Heart left ventricle (tissue), 16 donors: ENCODE measurements at regions not wholly inside any gene's neighbourhood (a gene's known extent, or its start where the extent isn't known, plus 50 kb on each side); places are given as distances from the start of the nearest gene placed in this dataset.

Experiments
- ATAC-seq, 4 donors: fragments of 200-7000 bp; cut with Tn5 transposase; one replicate each; pipeline ENCODE4 v1.9.1; 2020 to 2022; ENCODE audit warnings: moderate library complexity in 4 of 4, mild to moderate bottlenecking in 3 of 4, moderate number of reproducible peaks in 1 of 4
- DNase-seq, 5 donors: peaks; one replicate each; pipeline ENCODE4 v3.0.0-alpha.2; 2020
- H3K27ac ChIP-seq, 12 donors: fragments of 200-600 bp; sonication (generic) in 4 of 12; one replicate each; pipeline versions ENCODE4 v1.5.0 to v1.8.0; 2016 to 2022; ENCODE audit warnings: mild to moderate bottlenecking in 2 of 12
- H3K27me3 ChIP-seq, 9 donors: fragments of 200-600 bp; sonication (generic) in 2 of 9; one replicate each; pipeline versions ENCODE4 v1.5.1 to v1.8.0; 2016 to 2022; ENCODE audit warnings: mild to moderate bottlenecking in 3 of 9
- H3K36me3 ChIP-seq, 9 donors: fragments of 200-600 bp; sonication (generic) in 2 of 9; one replicate each; pipeline versions ENCODE4 v1.5.0 to v1.8.0; 2018 to 2022; ENCODE audit warnings: mild to moderate bottlenecking in 2 of 9
- H3K4me1 ChIP-seq, 12 donors: fragments of 200-600 bp; sonication (generic) in 4 of 12; one replicate each; pipeline versions ENCODE4 v1.5.0 to v1.8.0; 2016 to 2022; ENCODE audit warnings: mild to moderate bottlenecking in 3 of 12
- H3K4me3 ChIP-seq, 12 donors: fragments of 200-600 bp; sonication (generic) in 4 of 12; one replicate each; pipeline versions ENCODE4 v1.5.0 to v1.8.0; 2017 to 2022; ENCODE audit warnings: mild to moderate bottlenecking in 9 of 12, moderate library complexity in 4 of 12
- H3K9me3 ChIP-seq, 12 donors: fragments of 200-600 bp; sonication (generic) in 4 of 12; one replicate each; pipeline versions ENCODE4 v1.5.0 to v1.8.0; 2016 to 2022; ENCODE audit warnings: mild to moderate bottlenecking in 1 of 12
- CTCF ChIP-seq, 12 donors: fragments of 200-600 bp; sonication (generic) in 4 of 12; IDR thresholded peaks; one replicate each; pipeline versions ENCODE4 v1.5.0 to v1.8.0; 2018 to 2022; ENCODE audit warnings: antibody characterized with exemption in 12 of 12, mild to moderate bottlenecking in 5 of 12
- POLR2A ChIP-seq, 2 donors: fragments of 450-650 bp; IDR thresholded peaks; one replicate each; pipeline ENCODE4 v1.6.1; 2017; ENCODE audit warnings: antibody characterized with exemption in 2 of 2, mild to moderate bottlenecking in 2 of 2, moderate library complexity in 2 of 2
- WGBS, 4 donors: extraction: QIAGEN DNeasy Blood & Tissue Kit in 2 of 4; methylation state at CpG; one replicate each; pipeline versions ENCODE4 v1.1.5 to v1.1.7; 2013 to 2018; 5-methylcytosine and 5-hydroxymethylcytosine counted together
- intact Hi-C, 10 donors: fragments of 100-400 bp; cut with DNase I; formaldehyde crosslinking; loops; one replicate each; pipeline versions ENCODE4 v1.11.1 to v1.14.2; 2022
- donor health status: ischemic (EF 13 %, LVEDD 7.1; RV severe dilation, severe dysfunction).
- donor health status: healthy with polysubstance abuse.
- donor health status: DM: no; HTN: yes; CAD: no.
- donor health status: DM: no; HTN: no; CAD: no.
- donor health status: ischemic (EF 25% LVEDD 6.9; RV normal size, moderate dysfunction).
- donor health status: ischemic (EF 25% LVEDD 5.7; RV mildly dilated, moderate dysfunction).
- donor health status: healthy.
- donor health status: DM: yes; HTN: yes; CAD: no.
- donor health status: ischemic (EF 35%, LVEDD 5.7; RV mildly dilated, moderate dysfunction).
- donor health status: nonischemic (EF 11% LVEDD 7.7; RV severe dilation, severe dysfunction).
- donor health status: DM: yes; HTN: yes; CAD: no.
- donor health status: PGD.
- donor health status: ischemic (EF 29% LVEDD 5.4; RV normal size, mild dysfunction).
- donor health status: nonischemic (EF 23%, LVEDD 6.1; RV moderate dilation, normal function).

GRCh38 chr16:86343796-86344585 lies 166.3 kb upstream of the FOXF1 start:
- peak in 1 of 4 donors; percentile 25 for ATAC-seq
- Histone ChIP-seq H3K36me3 (no peaks in the 10 kb centered on the region), H3K9me3 (no peaks in the 10 kb centered on the region), H3K27me3 (peaks cover 3 to 70% (median 22%) of the 10 kb centered on the region in 9 donors), H3K27ac (peak overlapping the region in 4 of 12 donors; percentile 27 to 87 (median 34)), H3K4me1 (peaks cover 0 to 18% (median 9%) of the 10 kb centered on the region in 12 donors), H3K4me3 (peak overlapping the region in 6 of 12 donors; percentile 9 to 28 (median 13))
- intact Hi-C loops: loop anchor here in 3 of 10 donors (5.0 to 10.0 kb wide), 3 partner anchors 171 to 272 kb away; partner anchors contain the start of gene FOXF1 (in 1 of the 3)
- 17 to 25% (median 21%) methylated on average over 10 of the region's 10 CpGs for WGBS, 4 donors
- DNase-seq: no peak
- TF ChIP-seq POLR2A (IDR thresholded peaks at IDR 0.05) (no peak), CTCF (IDR thresholded peaks at IDR 0.05) (no peak)

- TF ChIP-seq POLR2A (IDR thresholded peaks at IDR 0.05) (no peak), CTCF (IDR thresholded peaks at IDR 0.05) (no peak)
- 72 to 80% (median 75%) methylated on average over 3 to 7 of the region's 7 CpGs for WGBS, 4 donors
- DNase-seq: no peak
- H3K27ac ChIP-seq: peak overlapping the region in 1 of 12 donors; percentile 87
- intact Hi-C loops: loop anchor here in 3 of 10 donors (5.0 to 10.0 kb wide), 3 partner anchors 170 to 272 kb away; partner anchors contain the start of gene FOXF1 (in 1 of the 3)
- ATAC-seq: no peak
- no peaks in the 10 kb centered on the region for H3K9me3 ChIP-seq
- no peaks in the 10 kb centered on the region for H3K36me3 ChIP-seq
- peaks cover 0 to 18% (median 9%) of the 10 kb centered on the region in 12 donors for H3K4me1 ChIP-seq
- H3K27me3 ChIP-seq: peaks cover 3 to 71% (median 22%) of the 10 kb centered on the region in 9 donors
- H3K4me3 ChIP-seq: no peak overlapping the region
These were observed 165.8 kb upstream of the FOXF1 start for GRCh38 chr16:86344586-86344871.

- no peak for DNase-seq
- intact Hi-C loops: loop anchor here in 3 of 10 donors (5.0 to 10.0 kb wide), 3 partner anchors 170 to 273 kb away; partner anchors contain the start of gene FOXF1 (in 1 of the 3)
- 75 to 81% (median 76%) methylated on average over 5 of the region's 5 CpGs for WGBS, 4 donors
- Histone ChIP-seq H3K27me3 (peaks cover 3 to 71% (median 22%) of the 10 kb centered on the region in 9 donors), H3K36me3 (no peaks in the 10 kb centered on the region), H3K9me3 (no peaks in the 10 kb centered on the region), H3K4me3 (no peak overlapping the region), H3K4me1 (peaks cover 0 to 18% (median 9%) of the 10 kb centered on the region in 12 donors), H3K27ac (peak overlapping the region in 1 of 12 donors; percentile 87)
- no peak for TF ChIP-seq CTCF (IDR thresholded peaks at IDR 0.05)
- no peak for ATAC-seq
These were observed 165.4 kb upstream of the FOXF1 start for GRCh38 chr16:86344881-86345280.

GRCh38 chr16:86345516-86345915 lies 164.8 kb upstream of the FOXF1 start:
- Histone ChIP-seq H3K36me3 (no peaks in the 10 kb centered on the region), H3K27ac (peak overlapping the region in 1 of 12 donors; percentile 41), H3K4me1 (peaks cover 0 to 18% (median 9%) of the 10 kb centered on the region in 12 donors), H3K4me3 (no peak overlapping the region), H3K27me3 (peaks cover 0 to 71% (median 22%) of the 10 kb centered on the region in 9 donors), H3K9me3 (no peaks in the 10 kb centered on the region)
- 43 to 56% (median 52%) methylated on average over 9 to 12 of the region's 12 CpGs for whole genome bisulfite sequencing, 4 donors
- DNase-seq (no peak), ATAC-seq (no peak)
- intact Hi-C loops: loop anchor here in 1 of 10 donors (10.0 kb wide), 1 partner anchor 169 kb away; the partner anchor contains the start of gene FOXF1
- TF ChIP-seq POLR2A (IDR thresholded peaks at IDR 0.05) (no peak), CTCF (IDR thresholded peaks at IDR 0.05) (no peak)
